ENCODE measurements at regions not wholly inside any gene's neighbourhood (a gene's known extent, or its start where the extent isn't known, plus 50 kb on each side); places are given as distances from the start of the nearest gene placed in this dataset.

DNA sequence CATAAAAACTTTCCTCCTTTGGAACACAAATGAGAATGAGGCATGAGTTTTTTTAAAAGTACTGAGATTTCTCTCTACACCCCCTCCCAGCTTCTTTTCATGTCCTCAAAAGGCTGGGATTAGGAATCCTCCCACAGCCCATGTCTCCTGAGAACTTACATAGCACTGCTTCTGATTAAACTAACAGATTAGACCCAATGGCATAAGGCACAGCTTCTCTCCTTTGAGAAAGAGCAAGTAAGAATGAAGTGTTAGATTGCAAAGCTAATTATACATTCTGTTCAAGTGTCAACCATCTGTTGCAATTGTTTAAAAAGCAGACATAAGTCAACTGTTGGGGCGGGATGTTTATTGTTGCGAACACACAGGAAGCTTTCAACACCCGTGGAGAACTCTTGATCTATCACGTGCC is 715.1 kb downstream of the CDH11 start:
- TF ChIP-seq GABPA (IDR thresholded peaks at IDR 0.05; ENCODE audit: low read depth) = no peak
- TF ChIP-seq CTCF (IDR thresholded peaks at IDR 0.05; ENCODE audit: insufficient read depth, low read length) = no peak

Measured in HL-60 (cell line).